AG04450 (cell line): ENCODE measurements at regions not wholly inside any gene's neighbourhood (a gene's known extent, or its start where the extent isn't known, plus 50 kb on each side); places are given as distances from the start of the nearest gene placed in this dataset.

Source experiments
- CTCF ChIA-PET: fragments of 300-600, 350-600 bp; formaldehyde crosslinking; extraction: SDS; loops from one replicate; lab custom pipeline; 2022; ENCODE audit warnings: antibody characterized with exemption, inconsistent platforms; lab: Charles Lee
- POLR2A ChIA-PET: fragments of 350-600 bp; formaldehyde crosslinking; extraction: SDS; loops from one replicate; lab custom pipeline; 2021; ENCODE audit warnings: antibody characterized with exemption, inconsistent platforms; lab: Yijun Ruan, JAX
- DNase-seq: peaks from one replicate; pipeline ENCODE4 v3.0.0-alpha.2; 2011; ENCODE audit warnings: low read depth, low spot score
- H3K27ac ChIP-seq: one replicate; pipeline ENCODE4 v1.5.1; 2012; ENCODE audit warnings: low read depth, low read length, control low read depth
- H3K27me3 ChIP-seq: one replicate; pipeline ENCODE4 v1.6.0; 2012; ENCODE audit warnings: low read length; ENCODE audit not compliant: control insufficient read depth, insufficient read depth
- H3K4me3 ChIP-seq: 2 replicates; pipeline ENCODE4 v1.5.1; 2011; ENCODE audit warnings: mild to moderate bottlenecking, low read depth, low read length, control low read depth
- H3K9me3 ChIP-seq: 2 replicates; pipeline ENCODE4 v1.5.1; 2012; ENCODE audit warnings: low read length; ENCODE audit not compliant: control insufficient read depth, insufficient read depth
- CTCF ChIP-seq: IDR thresholded peaks from 2 replicates; pipeline ENCODE4 v1.5.1; 2011; ENCODE audit warnings: low read depth, low read length, control low read depth, inconsistent platforms

- ChIA-PET POLR2A (no interaction called here), CTCF (interaction anchor here (0.6 kb wide), 1 partner anchor 51 kb away, joined by 3 read pairs; no protein-coding TSS in a partner anchor)
- no peaks in the 10 kb centered on the region; the same call in 1 of the 2 replicates for H3K9me3 ChIP-seq
- DNase-seq, result no peak
- no peak overlapping the region for H3K4me3 ChIP-seq
- no peak for TF ChIP-seq CTCF
- no peaks in the 10 kb centered on the region for H3K27me3 ChIP-seq
- H3K27ac ChIP-seq, result no peak overlapping the region
Measured at GRCh38 chr1:189936861-189937260, 540.8 kb downstream of the BRINP3 start.

- POLR2A ChIA-PET, result no interaction called here
- DNase-seq, result no peak
Measured at GRCh38 chr1:189939967-189940366, 537.7 kb downstream of the BRINP3 start.

GRCh38 chr1:189941922-189942321 is 535.7 kb downstream of the BRINP3 start:
- no peak for DNase-seq
- H3K27me3 ChIP-seq, result no peaks in the 10 kb centered on the region

More at GRCh38 chr1:189939967-189940366, 537.7 kb downstream of the BRINP3 start:
- TF ChIP-seq CTCF, result no peak
- no peak overlapping the region for H3K27ac ChIP-seq
- no peaks in the 10 kb centered on the region; the same call in 1 of the 2 replicates for H3K9me3 ChIP-seq
- CTCF ChIA-PET, result no interaction called here
- no peak overlapping the region for H3K4me3 ChIP-seq
- H3K27me3 ChIP-seq, result no peaks in the 10 kb centered on the region

GRCh38 chr1:189958756-189959155 is 518.9 kb downstream of the BRINP3 start:
- no peaks in the 10 kb centered on the region for H3K27me3 ChIP-seq
- no peak for DNase-seq
- H3K27ac ChIP-seq, result no peak overlapping the region
- H3K9me3 ChIP-seq, result no peaks in the 10 kb centered on the region
- no peak for TF ChIP-seq CTCF
- H3K4me3 ChIP-seq, result no peak overlapping the region
- ChIA-PET POLR2A (no interaction called here), CTCF (no interaction called here)

More at GRCh38 chr1:189941922-189942321, 535.7 kb downstream of the BRINP3 start:
- Histone ChIP-seq H3K4me3 (no peak overlapping the region), H3K27ac (no peak overlapping the region), H3K9me3 (no peaks in the 10 kb centered on the region; the same call in 1 of the 2 replicates)
- TF ChIP-seq CTCF, result no peak
- ChIA-PET POLR2A (no interaction called here), CTCF (no interaction called here)

- no peaks in the 10 kb centered on the region for H3K9me3 ChIP-seq
- H3K27me3 ChIP-seq, result no peaks in the 10 kb centered on the region
- TF ChIP-seq CTCF, result no peak
- H3K27ac ChIP-seq, result no peak overlapping the region
- H3K4me3 ChIP-seq, result no peak overlapping the region
- POLR2A ChIA-PET, result no interaction called here
- CTCF ChIA-PET, result no interaction called here
- DNase-seq, result no peak
Measured at GRCh38 chr1:189960769-189961168, 516.9 kb downstream of the BRINP3 start.
